T-helper 1 cell treated with Interleukin-12 subunit alpha and Interleukin-12 subunit beta and Interleukin-4 antibody, amounts not matched to agents 30 μg/mL and 1 μg/mL, for 36 hours (primary cell): ENCODE measurements at regions not wholly inside any gene's neighbourhood (a gene's known extent, or its start where the extent isn't known, plus 50 kb on each side); places are given as distances from the start of the nearest gene placed in this dataset.

ENCODE experiments used
- H3K27ac Mint-ChIP-seq: one replicate; pipeline ENCODE4 v1.8.0; 2021; ENCODE audit warnings: mild to moderate bottlenecking, mixed read lengths
- H3K27me3 Mint-ChIP-seq: one replicate; pipeline ENCODE4 v1.8.0; 2021; ENCODE audit warnings: low read depth, mixed read lengths
- H3K36me3 Mint-ChIP-seq: one replicate; pipeline ENCODE4 v1.8.0; 2021; ENCODE audit warnings: low read depth, mixed read lengths
- H3K4me1 Mint-ChIP-seq: one replicate; pipeline ENCODE4 v1.8.0; 2021; ENCODE audit warnings: low read depth, mixed read lengths
- H3K4me3 Mint-ChIP-seq: one replicate; pipeline ENCODE4 v1.8.0; 2021; ENCODE audit warnings: mild to moderate bottlenecking, moderate library complexity, mixed read lengths
- H3K9me3 Mint-ChIP-seq: one replicate; pipeline ENCODE4 v1.8.0; 2021; ENCODE audit warnings: mixed read lengths

GRCh38 chr11:134647066-134647743 is 235.2 kb upstream of the B3GAT1 start:
- Mint-ChIP-seq H3K27ac (no peak overlapping the region), H3K9me3 (no peaks in the 10 kb centered on the region), H3K27me3 (peaks cover 17% of the 10 kb centered on the region), H3K36me3 (no peaks in the 10 kb centered on the region), H3K4me3 (no peak overlapping the region), H3K4me1 (no peaks in the 10 kb centered on the region)

GRCh38 chr11:134646561-134646960 is 234.5 kb upstream of the B3GAT1 start:
- H3K4me1 Mint-ChIP-seq, result no peaks in the 10 kb centered on the region
- H3K27me3 Mint-ChIP-seq, result peaks cover 16% of the 10 kb centered on the region
- H3K36me3 Mint-ChIP-seq, result no peaks in the 10 kb centered on the region
- no peaks in the 10 kb centered on the region for H3K9me3 Mint-ChIP-seq
- H3K27ac Mint-ChIP-seq, result no peak overlapping the region
- no peak overlapping the region for H3K4me3 Mint-ChIP-seq

- no peak overlapping the region for H3K27ac Mint-ChIP-seq
- H3K36me3 Mint-ChIP-seq, result no peaks in the 10 kb centered on the region
- H3K4me1 Mint-ChIP-seq, result no peaks in the 10 kb centered on the region
- H3K9me3 Mint-ChIP-seq, result no peaks in the 10 kb centered on the region
- no peak overlapping the region for H3K4me3 Mint-ChIP-seq
- H3K27me3 Mint-ChIP-seq, result peaks cover 11% of the 10 kb centered on the region
Measured at GRCh38 chr11:134645576-134645975, 233.5 kb upstream of the B3GAT1 start.

- Mint-ChIP-seq H3K9me3 (no peaks in the 10 kb centered on the region), H3K4me3 (no peak overlapping the region), H3K27ac (no peak overlapping the region), H3K36me3 (no peaks in the 10 kb centered on the region), H3K27me3 (peaks cover 7% of the 10 kb centered on the region), H3K4me1 (no peaks in the 10 kb centered on the region)
Measured at GRCh38 chr11:134644476-134645456, 232.7 kb upstream of the B3GAT1 start.

GRCh38 chr11:134643115-134644012 is 231.3 kb upstream of the B3GAT1 start:
- no peaks in the 10 kb centered on the region for H3K4me1 Mint-ChIP-seq
- no peaks in the 10 kb centered on the region for H3K36me3 Mint-ChIP-seq
- H3K27me3 Mint-ChIP-seq, result peaks cover 3% of the 10 kb centered on the region
- no peaks in the 10 kb centered on the region for H3K9me3 Mint-ChIP-seq
- no peak overlapping the region for H3K4me3 Mint-ChIP-seq
- no peak overlapping the region for H3K27ac Mint-ChIP-seq

GRCh38 chr11:134642206-134642605 is 230.2 kb upstream of the B3GAT1 start:
- Mint-ChIP-seq H3K27me3 (no peaks in the 10 kb centered on the region), H3K9me3 (no peaks in the 10 kb centered on the region), H3K4me3 (no peak overlapping the region), H3K36me3 (no peaks in the 10 kb centered on the region), H3K4me1 (no peaks in the 10 kb centered on the region), H3K27ac (no peak overlapping the region)

- Mint-ChIP-seq H3K9me3 (no peaks in the 10 kb centered on the region), H3K4me1 (no peaks in the 10 kb centered on the region), H3K36me3 (no peaks in the 10 kb centered on the region), H3K4me3 (no peak overlapping the region), H3K27me3 (no peaks in the 10 kb centered on the region), H3K27ac (no peak overlapping the region)
Measured at GRCh38 chr11:134640971-134641968, 229.2 kb upstream of the B3GAT1 start.

GRCh38 chr11:134640536-134640935 is 228.5 kb upstream of the B3GAT1 start:
- Mint-ChIP-seq H3K27me3 (no peaks in the 10 kb centered on the region), H3K4me3 (no peak overlapping the region), H3K4me1 (no peaks in the 10 kb centered on the region), H3K27ac (no peak overlapping the region), H3K9me3 (no peaks in the 10 kb centered on the region), H3K36me3 (no peaks in the 10 kb centered on the region)

- Mint-ChIP-seq H3K9me3 (no peaks in the 10 kb centered on the region), H3K4me1 (no peaks in the 10 kb centered on the region), H3K36me3 (no peaks in the 10 kb centered on the region), H3K4me3 (no peak overlapping the region), H3K27me3 (no peaks in the 10 kb centered on the region), H3K27ac (no peak overlapping the region)
Measured at GRCh38 chr11:134639586-134640330, 227.7 kb upstream of the B3GAT1 start.

GRCh38 chr11:134638796-134639430 is 226.9 kb upstream of the B3GAT1 start:
- no peaks in the 10 kb centered on the region for H3K27me3 Mint-ChIP-seq
- H3K27ac Mint-ChIP-seq, result no peak overlapping the region
- no peaks in the 10 kb centered on the region for H3K9me3 Mint-ChIP-seq
- H3K4me3 Mint-ChIP-seq, result no peak overlapping the region
- H3K36me3 Mint-ChIP-seq, result no peaks in the 10 kb centered on the region
- H3K4me1 Mint-ChIP-seq, result no peaks in the 10 kb centered on the region

- H3K4me1 Mint-ChIP-seq, result no peaks in the 10 kb centered on the region
Measured at GRCh38 chr11:134637091-134638015, 225.3 kb upstream of the B3GAT1 start.

GRCh38 chr11:134636071-134636470 is 224.0 kb upstream of the B3GAT1 start:
- Mint-ChIP-seq H3K9me3 (no peaks in the 10 kb centered on the region), H3K4me3 (no peak overlapping the region), H3K36me3 (no peaks in the 10 kb centered on the region), H3K27ac (no peak overlapping the region), H3K4me1 (no peaks in the 10 kb centered on the region), H3K27me3 (no peaks in the 10 kb centered on the region)

More at GRCh38 chr11:134637091-134638015, 225.3 kb upstream of the B3GAT1 start:
- H3K9me3 Mint-ChIP-seq, result no peaks in the 10 kb centered on the region
- no peaks in the 10 kb centered on the region for H3K27me3 Mint-ChIP-seq
- no peaks in the 10 kb centered on the region for H3K36me3 Mint-ChIP-seq
- no peak overlapping the region for H3K4me3 Mint-ChIP-seq
- H3K27ac Mint-ChIP-seq, result no peak overlapping the region
